IPS-15b (cell line): ENCODE measurements at regions not wholly inside any gene's neighbourhood (a gene's known extent, or its start where the extent isn't known, plus 50 kb on each side); places are given as distances from the start of the nearest gene placed in this dataset.
"Not testable (repeated sequence)": the region's sequence is repeated elsewhere in the genome, so short reads cannot be mapped to it uniquely, and the experiment has no call there.

Source experiments
- H3K27me3 ChIP-seq: one replicate; pipeline ENCODE4 v1.6.1; 2013; ENCODE audit warnings: low read length; ENCODE audit not compliant: control insufficient read depth, insufficient read depth
- H3K36me3 ChIP-seq: one replicate; pipeline ENCODE4 v1.6.1; 2013; ENCODE audit warnings: low read length; ENCODE audit not compliant: control insufficient read depth, insufficient read depth
- H3K4me1 ChIP-seq: one replicate; pipeline ENCODE4 v1.6.1; 2013; ENCODE audit warnings: mild to moderate bottlenecking, low read length; ENCODE audit not compliant: control insufficient read depth, insufficient read depth
- H3K4me3 ChIP-seq: one replicate; pipeline ENCODE4 v1.5.1; 2013; ENCODE audit warnings: low read depth, low read length
- H3K9ac ChIP-seq: one replicate; pipeline ENCODE4 v1.6.1; 2013; ENCODE audit warnings: low read depth, mild to moderate bottlenecking, low read length
- H3K9me3 ChIP-seq: one replicate; pipeline ENCODE4 v1.6.1; 2013; ENCODE audit warnings: mild to moderate bottlenecking, low read length; ENCODE audit not compliant: control insufficient read depth, insufficient read depth

DNA sequence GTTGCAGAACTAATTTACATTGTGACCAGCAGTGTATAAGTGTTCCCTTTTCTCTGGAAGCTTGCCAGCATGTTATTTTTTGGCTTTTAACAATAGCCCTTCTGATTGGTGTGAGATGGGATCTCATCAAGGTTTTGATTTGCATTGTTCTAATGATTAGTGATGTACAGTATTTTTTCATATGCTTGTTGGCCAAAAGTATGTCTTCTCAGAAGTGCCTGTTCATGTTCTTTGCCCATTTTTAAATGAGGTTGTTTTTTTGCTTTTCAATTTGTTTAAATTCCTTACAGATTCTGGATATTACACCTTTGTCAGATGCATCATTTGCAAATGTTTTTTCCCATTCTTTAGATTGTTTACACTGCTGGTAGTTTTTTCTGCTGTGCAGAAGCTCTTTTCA lies 627.0 kb upstream of the CNTNAP2 start:
- no peaks in the 10 kb centered on the region for H3K9me3 ChIP-seq

DNA sequence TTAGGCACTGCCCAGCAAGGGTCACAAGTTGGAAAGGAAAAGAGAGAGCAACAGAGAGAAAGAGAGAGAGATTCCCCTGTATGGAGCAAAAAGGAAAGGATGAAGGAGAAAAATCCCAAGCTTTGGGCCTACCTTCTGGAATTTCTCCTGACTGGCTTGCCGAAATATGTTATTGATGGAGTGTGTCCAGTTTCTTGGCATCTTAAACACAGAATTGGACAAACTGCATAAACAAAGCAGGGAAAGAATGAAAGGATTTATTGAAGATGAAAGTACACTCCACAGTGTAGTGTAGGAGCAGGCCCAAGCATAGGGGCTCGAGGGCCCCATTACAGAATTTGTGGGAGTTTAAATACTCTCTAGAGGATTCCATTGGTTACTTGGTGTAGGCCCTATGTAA lies 627.8 kb upstream of the CNTNAP2 start:
- H3K9me3 ChIP-seq = no peaks in the 10 kb centered on the region
- H3K9ac ChIP-seq = no peak overlapping the region
- H3K4me3 ChIP-seq = no peak overlapping the region
- H3K27me3 ChIP-seq = no peaks in the 10 kb centered on the region
- no peaks in the 10 kb centered on the region for H3K4me1 ChIP-seq
- H3K36me3 ChIP-seq = no peaks in the 10 kb centered on the region

More for the DNA sequence above, 627.0 kb upstream of the CNTNAP2 start:
- H3K9ac ChIP-seq = no peak overlapping the region
- H3K36me3 ChIP-seq = no peaks in the 10 kb centered on the region
- H3K4me1 ChIP-seq = no peaks in the 10 kb centered on the region
- no peaks in the 10 kb centered on the region for H3K27me3 ChIP-seq
- no peak overlapping the region for H3K4me3 ChIP-seq

DNA sequence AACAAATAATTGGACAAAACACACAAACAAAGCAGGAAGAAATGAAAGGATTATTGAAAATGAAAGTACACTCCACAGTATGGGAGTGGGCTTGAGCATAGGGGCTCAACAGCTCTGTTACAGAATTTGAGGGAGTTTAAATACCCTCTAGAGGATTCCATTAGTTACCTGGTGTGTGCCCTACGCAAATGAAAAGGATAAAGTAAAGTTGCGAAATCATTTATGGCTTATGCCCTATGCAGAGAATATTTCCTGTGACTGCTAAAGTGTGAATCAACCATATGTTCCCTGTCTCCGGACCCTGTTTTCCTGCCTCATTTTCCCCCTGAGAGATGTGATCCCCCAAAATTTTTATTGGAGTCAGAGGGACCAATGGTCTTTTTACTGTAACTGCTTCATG lies 634.6 kb upstream of the CNTNAP2 start:
- H3K9me3 ChIP-seq = no peaks in the 10 kb centered on the region
- H3K27me3 ChIP-seq = no peaks in the 10 kb centered on the region
- H3K36me3 ChIP-seq = no peaks in the 10 kb centered on the region
- no peaks in the 10 kb centered on the region for H3K4me1 ChIP-seq
- H3K4me3 ChIP-seq = no peak overlapping the region
- no peak overlapping the region for H3K9ac ChIP-seq

DNA sequence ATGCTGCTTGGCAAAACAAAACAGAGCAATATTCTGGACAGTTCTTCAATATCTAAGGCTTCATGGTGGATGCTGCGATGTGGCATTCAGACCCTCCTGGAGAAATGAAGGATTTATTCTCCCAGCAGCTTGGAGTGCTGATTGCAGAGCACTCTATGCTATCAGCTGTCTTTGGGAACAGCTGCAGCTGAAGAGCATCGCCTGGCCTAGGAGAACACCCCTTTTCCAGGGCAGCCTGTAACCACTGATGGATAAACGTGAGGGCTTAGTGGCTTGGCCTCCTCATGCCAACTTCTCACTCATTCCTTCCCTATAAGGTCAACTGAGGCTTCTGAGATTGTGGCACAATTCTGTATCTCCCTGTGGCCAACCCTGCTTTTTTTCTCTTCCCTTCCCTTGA lies 638.1 kb upstream of the CNTNAP2 start:
- no peak overlapping the region for H3K4me3 ChIP-seq
- peaks cover 3% of the 10 kb centered on the region for H3K4me1 ChIP-seq
- no peaks in the 10 kb centered on the region for H3K9me3 ChIP-seq
- no peaks in the 10 kb centered on the region for H3K36me3 ChIP-seq
- H3K27me3 ChIP-seq = no peaks in the 10 kb centered on the region
- no peak overlapping the region for H3K9ac ChIP-seq

GRCh38 chr7:145474009-145474686 lies 638.3 kb upstream of the TPK1 start:
- Histone ChIP-seq H3K27me3 (no peaks in the 10 kb centered on the region), H3K4me1 (peaks cover 3% of the 10 kb centered on the region), H3K9ac (no peak overlapping the region), H3K9me3 (no peaks in the 10 kb centered on the region), H3K4me3 (no peak overlapping the region), H3K36me3 (no peaks in the 10 kb centered on the region)

- H3K4me1 ChIP-seq = peaks cover 3% of the 10 kb centered on the region
- H3K4me3 ChIP-seq = no peak overlapping the region
- H3K9me3 ChIP-seq = no peaks in the 10 kb centered on the region
- no peaks in the 10 kb centered on the region for H3K36me3 ChIP-seq
- no peaks in the 10 kb centered on the region for H3K27me3 ChIP-seq
- no peak overlapping the region for H3K9ac ChIP-seq
Measured at GRCh38 chr7:145471883-145472282, 636.0 kb upstream of the TPK1 start.

DNA sequence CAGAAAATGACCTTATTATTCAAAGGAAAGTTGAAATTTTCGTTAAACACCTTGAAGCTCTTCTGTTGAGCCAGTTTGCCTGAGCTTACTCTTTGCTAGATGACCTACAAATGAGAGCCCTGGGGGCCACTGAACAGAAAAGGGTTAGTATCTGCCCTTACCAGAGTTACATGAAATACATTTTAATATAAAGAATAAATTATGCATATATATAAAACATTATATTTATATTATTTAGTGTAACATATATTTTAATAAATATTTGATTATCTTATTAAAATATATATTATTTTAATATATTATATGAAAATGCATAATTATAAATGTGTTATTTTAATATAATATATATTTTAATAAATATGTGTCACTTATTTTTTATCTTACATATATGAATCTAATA lies 628.4 kb upstream of the TPK1 start:
- H3K4me3 ChIP-seq = no peak overlapping the region
- no peaks in the 10 kb centered on the region for H3K27me3 ChIP-seq
- no peak overlapping the region for H3K9ac ChIP-seq
- no peaks in the 10 kb centered on the region for H3K9me3 ChIP-seq
- H3K4me1 ChIP-seq = no peaks in the 10 kb centered on the region
- no peaks in the 10 kb centered on the region for H3K36me3 ChIP-seq

DNA sequence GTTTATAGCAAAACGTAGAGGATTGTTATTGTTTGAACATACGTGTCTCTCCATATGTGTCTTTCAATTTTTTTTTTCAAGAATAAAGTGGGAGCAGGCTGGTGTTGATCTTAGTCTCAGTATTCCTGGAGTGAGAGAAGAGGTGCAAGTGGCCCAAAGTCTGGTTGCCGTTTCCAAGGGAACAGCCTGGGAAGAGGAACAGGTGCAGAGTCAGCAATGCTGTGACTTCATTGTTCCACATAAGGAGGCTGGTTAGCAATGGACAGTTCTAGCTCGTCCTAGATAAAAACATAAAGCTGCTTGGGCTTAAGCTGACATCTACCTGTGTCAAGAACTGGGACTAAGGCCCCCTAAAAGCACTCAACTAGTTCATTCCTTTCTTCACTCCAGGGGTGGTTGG lies 626.6 kb upstream of the TPK1 start:
- Histone ChIP-seq H3K9me3 (no peaks in the 10 kb centered on the region), H3K4me3 (no peak overlapping the region), H3K36me3 (no peaks in the 10 kb centered on the region), H3K27me3 (no peaks in the 10 kb centered on the region), H3K4me1 (no peaks in the 10 kb centered on the region), H3K9ac (no peak overlapping the region)

DNA sequence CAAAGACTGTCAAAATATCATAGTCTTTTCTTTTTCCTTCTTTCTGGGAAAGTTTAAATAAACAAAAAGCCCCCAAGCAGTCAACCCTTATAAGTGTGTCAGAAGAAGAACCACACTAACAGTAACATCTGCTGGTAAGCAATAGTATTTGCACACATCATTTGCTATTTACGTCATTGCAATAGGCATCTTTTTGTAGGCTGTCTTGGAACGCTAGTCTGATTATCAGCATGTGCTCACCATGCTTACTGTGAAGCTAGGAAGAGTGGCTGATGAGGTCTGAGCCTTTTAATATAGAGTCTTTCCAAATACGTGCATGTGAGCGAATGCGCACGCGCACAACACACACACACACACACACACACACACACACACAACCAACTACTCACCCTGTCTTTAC lies 599.0 kb upstream of the TPK1 start:
- Histone ChIP-seq H3K36me3 (no peaks in the 10 kb centered on the region), H3K4me3 (no peak overlapping the region), H3K9ac (no peak overlapping the region), H3K27me3 (no peaks in the 10 kb centered on the region), H3K4me1 (no peaks in the 10 kb centered on the region), H3K9me3 (no peaks in the 10 kb centered on the region)

DNA sequence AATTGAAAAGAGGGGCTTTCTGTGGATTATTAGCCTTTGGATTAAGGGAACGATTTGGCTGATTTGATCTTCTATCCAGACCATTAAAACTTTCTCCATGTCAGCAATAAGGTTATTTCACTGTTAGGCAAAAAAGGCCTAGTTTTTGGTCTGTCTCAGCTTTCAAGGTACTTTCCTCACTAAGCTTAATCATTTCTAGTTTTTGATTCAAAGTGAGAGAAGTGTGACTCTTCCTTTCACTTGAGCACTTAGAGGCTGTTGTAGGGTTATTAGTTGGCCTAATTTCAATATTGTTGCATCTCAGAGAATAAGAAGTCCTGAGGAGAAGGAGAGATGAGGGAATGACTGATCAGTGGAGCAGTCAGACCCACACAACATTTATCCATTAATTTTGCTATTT lies 596.0 kb upstream of the TPK1 start:
- Histone ChIP-seq H3K36me3 (no peaks in the 10 kb centered on the region), H3K4me3 (no peak overlapping the region), H3K4me1 (no peaks in the 10 kb centered on the region), H3K9ac (no peak overlapping the region), H3K9me3 (no peaks in the 10 kb centered on the region), H3K27me3 (no peaks in the 10 kb centered on the region)

- not testable (repeated sequence) for H3K9ac ChIP-seq, H3K4me1 ChIP-seq, H3K9me3 ChIP-seq, H3K36me3 ChIP-seq, H3K27me3 ChIP-seq, H3K4me3 ChIP-seq
Measured at GRCh38 chr7:145418481-145418880, 582.6 kb upstream of the TPK1 start.

DNA sequence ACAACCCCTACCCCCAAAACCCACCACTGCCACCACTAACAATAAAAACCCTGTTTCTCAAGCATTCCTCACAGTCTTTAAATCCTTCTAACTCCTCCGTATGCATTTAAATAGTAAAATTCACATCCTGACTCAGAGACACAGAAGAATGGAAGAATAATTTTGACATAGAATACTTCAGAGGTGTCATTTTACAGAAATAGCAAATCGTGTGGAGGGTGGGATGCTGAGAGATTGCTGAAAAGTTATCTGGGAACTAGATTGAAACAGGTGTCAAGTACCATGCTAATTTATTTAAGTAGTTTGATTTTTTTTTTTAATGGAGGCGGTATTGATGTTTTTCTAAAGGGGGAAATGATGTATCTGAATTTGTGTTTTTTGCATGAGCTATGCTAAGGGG lies 575.2 kb upstream of the TPK1 start:
- no peaks in the 10 kb centered on the region for H3K27me3 ChIP-seq
- no peaks in the 10 kb centered on the region for H3K4me1 ChIP-seq
- H3K9me3 ChIP-seq = no peaks in the 10 kb centered on the region
- no peak overlapping the region for H3K9ac ChIP-seq
- no peak overlapping the region for H3K4me3 ChIP-seq
- H3K36me3 ChIP-seq = no peaks in the 10 kb centered on the region
